HFF-Myc (cell line): ENCODE measurements at regions not wholly inside any gene's neighbourhood (a gene's known extent, or its start where the extent isn't known, plus 50 kb on each side); places are given as distances from the start of the nearest gene placed in this dataset.
"Not testable (repeated sequence)": the region's sequence is repeated elsewhere in the genome, so short reads cannot be mapped to it uniquely, and the experiment has no call there.

Experiments used
- DNase-seq: peaks from one replicate; pipeline ENCODE4 v3.0.0-alpha.2; 2011; ENCODE audit warnings: low read depth; ENCODE audit errors: extremely low read depth
- H3K4me3 ChIP-seq: replicated peaks from 2 replicates; pipeline ENCODE4 v1.5.1; 2011; ENCODE audit warnings: low read depth, mild to moderate bottlenecking, control low read depth, low read length
- TF ChIP-seq, protein P1 (sequence below): IDR thresholded peaks from 2 replicates; pipeline ENCODE4 v1.5.1; 2012; ENCODE audit warnings: mild to moderate bottlenecking, low read depth, low read length, control low read depth; ENCODE audit errors: missing control alignments

DNA sequence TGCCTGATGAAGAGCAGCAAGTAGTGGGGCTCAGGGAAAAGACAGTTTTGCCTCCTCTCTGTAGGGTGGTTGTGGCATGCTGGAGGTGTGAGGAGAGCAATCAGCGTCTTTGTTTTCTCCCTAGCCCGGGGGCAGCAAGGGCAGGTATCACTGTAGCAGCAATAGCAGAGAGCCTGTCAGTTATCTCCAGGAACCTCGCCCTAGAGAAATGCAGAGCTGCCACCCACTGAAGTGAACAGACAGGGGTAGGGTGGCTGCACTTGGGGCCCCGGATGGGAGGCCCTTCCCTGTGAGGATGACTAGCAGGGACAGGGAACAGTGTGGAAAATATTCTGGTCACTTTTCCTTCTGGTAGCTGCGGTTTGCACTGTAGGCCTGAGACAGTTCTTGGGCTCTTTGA, 886.5 kb downstream of the CDH8 start:
- no peak overlapping the region for H3K4me3 ChIP-seq
- TF ChIP-seq, protein P1, sequence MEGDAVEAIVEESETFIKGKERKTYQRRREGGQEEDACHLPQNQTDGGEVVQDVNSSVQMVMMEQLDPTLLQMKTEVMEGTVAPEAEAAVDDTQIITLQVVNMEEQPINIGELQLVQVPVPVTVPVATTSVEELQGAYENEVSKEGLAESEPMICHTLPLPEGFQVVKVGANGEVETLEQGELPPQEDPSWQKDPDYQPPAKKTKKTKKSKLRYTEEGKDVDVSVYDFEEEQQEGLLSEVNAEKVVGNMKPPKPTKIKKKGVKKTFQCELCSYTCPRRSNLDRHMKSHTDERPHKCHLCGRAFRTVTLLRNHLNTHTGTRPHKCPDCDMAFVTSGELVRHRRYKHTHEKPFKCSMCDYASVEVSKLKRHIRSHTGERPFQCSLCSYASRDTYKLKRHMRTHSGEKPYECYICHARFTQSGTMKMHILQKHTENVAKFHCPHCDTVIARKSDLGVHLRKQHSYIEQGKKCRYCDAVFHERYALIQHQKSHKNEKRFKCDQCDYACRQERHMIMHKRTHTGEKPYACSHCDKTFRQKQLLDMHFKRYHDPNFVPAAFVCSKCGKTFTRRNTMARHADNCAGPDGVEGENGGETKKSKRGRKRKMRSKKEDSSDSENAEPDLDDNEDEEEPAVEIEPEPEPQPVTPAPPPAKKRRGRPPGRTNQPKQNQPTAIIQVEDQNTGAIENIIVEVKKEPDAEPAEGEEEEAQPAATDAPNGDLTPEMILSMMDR, result no peak
- DNase-seq, result no peak

DNA sequence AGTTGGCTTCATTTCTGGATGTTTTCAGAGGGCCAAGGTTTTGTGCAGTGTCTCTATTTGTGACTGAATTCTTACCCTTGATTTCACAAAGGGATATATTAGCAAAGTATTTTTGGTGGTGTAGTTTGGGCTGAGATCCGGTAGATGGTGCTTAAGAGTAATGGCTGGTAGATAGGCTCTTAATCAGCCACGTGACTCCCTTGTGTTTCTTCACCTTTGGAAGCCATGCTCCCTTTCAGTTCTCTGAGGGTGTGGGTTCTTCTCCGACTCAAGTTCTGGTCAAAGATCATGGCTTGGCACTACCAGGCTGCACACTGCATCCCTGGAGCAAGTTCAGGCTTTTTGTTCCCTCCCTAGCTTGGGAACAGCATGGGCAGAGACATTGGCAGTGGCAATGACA, 887.3 kb downstream of the CDH8 start:
- TF ChIP-seq, protein P1, result no peak
- no peak for DNase-seq
- H3K4me3 ChIP-seq, result no peak overlapping the region

DNA sequence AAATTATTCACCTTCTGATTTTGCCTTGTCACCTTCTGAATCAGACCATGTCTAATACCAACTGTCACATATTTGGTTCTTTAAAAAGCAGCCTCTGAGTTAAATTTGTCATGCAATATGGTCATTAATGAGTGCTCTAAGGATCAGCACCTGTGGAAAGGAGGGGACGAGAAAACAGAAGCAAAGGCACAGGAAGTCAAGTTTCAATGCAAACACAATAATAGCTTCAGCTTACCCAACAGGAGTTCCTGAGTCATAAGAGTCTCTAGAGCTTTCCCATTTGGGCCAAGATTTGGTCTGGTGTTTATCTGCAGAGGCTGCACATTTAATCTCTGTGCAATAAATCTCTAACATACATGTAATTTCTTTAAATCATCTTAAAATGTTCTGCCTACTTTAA, 889.8 kb downstream of the CDH8 start:
- no peak overlapping the region for H3K4me3 ChIP-seq
- DNase-seq, result no peak
- TF ChIP-seq, protein P1, result no peak

DNA sequence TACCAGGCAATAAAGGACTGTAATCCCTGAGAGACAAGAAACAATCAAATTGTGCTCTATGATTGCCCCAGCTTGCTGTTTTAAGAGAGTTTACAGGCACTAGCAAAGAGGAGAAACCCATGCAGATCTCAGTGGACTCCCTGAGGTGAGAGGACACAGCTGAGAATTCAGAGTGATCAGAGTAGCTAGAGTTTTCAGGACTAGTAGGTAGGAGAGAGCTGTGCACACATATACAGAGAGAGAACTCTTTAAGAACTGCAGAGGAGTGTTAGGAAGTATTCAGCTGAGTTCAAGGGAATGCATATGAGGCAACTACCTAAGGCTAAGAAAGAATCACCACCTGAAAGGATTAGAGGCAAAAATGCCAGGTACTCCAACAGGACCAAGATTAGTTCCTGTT, 904.8 kb downstream of the CDH8 start:
- H3K4me3 ChIP-seq, result no peak overlapping the region
- DNase-seq, result no peak
- TF ChIP-seq, protein P1, result no peak

DNA sequence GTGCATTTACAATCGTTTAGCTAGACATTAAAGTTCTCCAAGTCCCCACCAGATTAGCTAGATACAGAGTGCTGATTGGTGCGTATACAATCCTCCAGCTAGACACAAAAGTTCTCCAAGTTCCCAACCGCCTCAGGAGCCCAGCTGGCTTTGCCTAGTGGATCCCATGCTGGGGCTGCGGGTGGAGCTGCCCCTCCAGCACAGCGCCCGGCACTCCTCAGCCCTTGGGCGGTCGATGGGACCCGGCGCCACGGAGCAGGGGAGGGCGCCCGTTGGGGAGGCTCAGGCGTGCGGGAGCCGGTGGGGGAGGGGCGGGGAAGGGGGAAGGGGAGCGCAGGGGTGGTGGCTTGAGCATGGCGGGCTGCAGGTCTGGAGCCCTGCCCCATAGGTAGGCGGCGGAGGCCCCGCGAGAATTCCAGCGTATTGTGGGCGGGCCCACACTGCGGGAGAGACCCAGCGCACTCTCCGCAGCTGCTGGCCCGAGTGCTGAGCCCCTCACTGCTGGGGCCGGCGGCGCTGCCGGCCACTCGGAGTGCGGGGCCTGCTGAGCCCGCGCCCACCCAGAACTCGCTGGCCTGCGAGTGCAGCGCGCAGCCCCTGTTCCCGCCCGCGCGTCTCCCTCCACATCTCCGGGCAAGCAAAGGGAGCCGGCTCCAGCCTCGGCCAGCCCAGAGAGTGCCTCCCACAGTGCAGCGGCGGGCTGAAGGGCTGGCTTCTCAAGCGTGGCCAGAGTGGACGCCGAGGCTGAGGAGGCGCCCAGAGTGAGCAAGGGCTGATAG, 907.5 kb downstream of the CDH8 start:
- TF ChIP-seq, protein P1, result no peak
- DNase-seq, result no peak
- no peak overlapping the region for H3K4me3 ChIP-seq

DNA sequence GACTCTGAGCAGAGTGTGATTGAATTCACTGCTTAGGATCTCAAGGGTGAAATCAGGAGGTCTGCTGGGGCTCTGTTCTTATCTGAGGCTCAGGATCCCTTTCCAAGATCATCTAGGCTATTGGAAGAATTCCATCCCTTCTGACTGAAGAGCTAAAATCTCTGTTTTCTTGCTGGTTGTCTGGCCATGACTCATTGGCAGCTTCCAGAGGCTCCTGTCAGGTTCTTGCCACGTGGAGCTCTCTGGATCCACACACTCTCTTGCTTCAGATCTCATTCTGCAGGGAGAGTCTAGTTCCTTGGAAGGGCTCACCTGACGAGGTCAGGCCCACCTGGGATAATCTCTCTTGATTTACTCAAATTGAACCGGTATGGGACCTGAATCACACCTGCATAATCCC, 930.7 kb downstream of the CDH8 start:
- TF ChIP-seq, protein P1, result no peak
- DNase-seq, result no peak
- H3K4me3 ChIP-seq, result no peak overlapping the region

DNA sequence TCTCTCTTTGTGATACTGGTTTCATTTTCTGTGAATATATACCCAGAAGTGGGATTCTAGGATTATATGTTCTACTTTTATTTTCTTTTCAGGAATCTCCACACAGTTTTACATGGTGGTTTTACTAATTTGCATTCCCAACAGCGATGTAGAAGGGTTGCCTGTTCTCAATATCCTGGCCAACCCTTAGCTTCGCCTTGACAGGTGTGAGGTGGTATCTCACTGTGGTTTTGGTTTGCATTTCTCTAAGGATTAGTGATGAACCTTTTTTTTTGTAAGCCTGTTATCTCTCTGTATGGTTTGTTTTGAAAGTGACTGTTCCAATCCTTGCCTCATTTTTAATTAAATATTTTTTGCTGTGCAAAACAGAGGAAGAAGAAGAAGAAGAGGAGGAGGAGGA, 937.7 kb downstream of the CDH8 start:
- TF ChIP-seq, protein P1, result no peak
- H3K4me3 ChIP-seq, result no peak overlapping the region
- DNase-seq, result no peak

DNA sequence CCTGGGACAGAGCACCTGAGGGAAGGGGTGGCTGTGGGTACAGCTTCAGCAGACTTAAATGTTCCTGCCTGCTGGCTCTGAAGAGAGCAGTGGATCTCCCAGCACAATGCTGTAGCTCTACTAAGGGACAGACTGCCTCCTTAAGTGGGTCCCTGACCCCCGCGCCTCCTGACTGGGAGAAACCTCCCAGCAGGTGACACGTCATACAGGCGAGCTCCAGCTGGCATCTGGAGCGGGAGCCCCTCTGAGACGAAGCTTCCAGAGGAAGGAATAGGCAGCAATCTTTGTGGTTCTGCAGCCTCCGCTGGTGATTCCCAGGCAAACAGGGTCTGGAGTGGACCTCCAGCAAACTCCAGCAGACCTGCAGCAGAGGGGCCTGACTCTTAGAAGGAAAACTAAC, 944.9 kb downstream of the CDH8 start:
- not testable (repeated sequence) for H3K4me3 ChIP-seq, DNase-seq
